ENCODE measurements at regions not wholly inside any gene's neighbourhood (a gene's known extent, or its start where the extent isn't known, plus 50 kb on each side); places are given as distances from the start of the nearest gene placed in this dataset.

DNA sequence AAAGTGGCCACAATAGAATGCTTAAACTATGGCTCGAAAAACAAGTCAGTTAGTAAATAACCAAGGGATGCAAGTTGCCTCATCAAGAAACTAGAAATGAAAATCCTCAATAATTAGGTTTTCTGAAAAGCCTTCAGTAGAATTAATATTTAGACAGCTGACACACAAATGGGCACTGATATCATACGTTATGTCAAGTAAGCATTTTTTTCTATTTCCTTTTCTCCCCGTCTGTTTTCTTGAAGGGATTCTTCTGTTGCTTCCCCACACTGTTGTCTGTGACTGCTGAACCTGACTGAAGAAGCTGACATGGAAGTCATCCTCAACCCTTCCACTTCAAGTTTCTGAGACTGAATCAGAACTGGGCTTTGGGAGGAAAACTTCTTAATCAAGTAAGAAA is 151.8 kb upstream of the CADM2 start:
- Mint-ChIP-seq H3K4me3 (no peak overlapping the region), H3K27ac (ENCODE audit: low read depth) (no peak overlapping the region), H3K4me1 (no peaks in the 10 kb centered on the region), H3K9me3 (peaks cover 10% of the 10 kb centered on the region), H3K36me3 (ENCODE audit: insufficient read depth) (no peaks in the 10 kb centered on the region), H3K27me3 (no peaks in the 10 kb centered on the region)
- no peak for ATAC-seq (replicated peaks; ENCODE audit: extremely low read depth, poor library complexity, severe bottlenecking)
- no peak for DNase-seq (ENCODE audit: low spot score in 2 of 2)

DNA sequence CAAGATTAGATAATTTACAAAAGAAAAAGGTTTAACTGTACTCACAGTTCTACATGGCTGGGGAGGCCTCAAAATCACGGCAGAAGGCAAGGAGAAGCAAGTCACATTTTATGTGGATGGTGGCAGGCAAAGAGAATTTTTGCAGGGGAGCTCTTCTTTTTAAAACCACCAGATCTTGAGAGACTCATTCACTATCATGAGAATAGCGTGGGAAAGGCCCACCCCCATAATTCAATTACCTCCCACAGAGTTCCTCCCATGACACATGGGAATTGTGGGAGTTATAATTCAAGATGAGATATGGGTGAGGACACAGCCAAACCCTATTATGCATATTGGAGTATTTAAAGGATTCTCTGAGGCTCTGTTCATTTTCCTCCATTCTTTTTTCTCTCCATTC is 138.7 kb upstream of the CADM2 start:
- Mint-ChIP-seq H3K4me3 (no peak overlapping the region), H3K27ac (ENCODE audit: low read depth) (no peak overlapping the region), H3K9me3 (peaks cover 6% of the 10 kb centered on the region), H3K4me1 (no peaks in the 10 kb centered on the region), H3K36me3 (ENCODE audit: insufficient read depth) (no peaks in the 10 kb centered on the region), H3K27me3 (no peaks in the 10 kb centered on the region)
- no peak for ATAC-seq (replicated peaks; ENCODE audit: extremely low read depth, poor library complexity, severe bottlenecking)
- no peak for DNase-seq (ENCODE audit: low spot score in 2 of 2)

DNA sequence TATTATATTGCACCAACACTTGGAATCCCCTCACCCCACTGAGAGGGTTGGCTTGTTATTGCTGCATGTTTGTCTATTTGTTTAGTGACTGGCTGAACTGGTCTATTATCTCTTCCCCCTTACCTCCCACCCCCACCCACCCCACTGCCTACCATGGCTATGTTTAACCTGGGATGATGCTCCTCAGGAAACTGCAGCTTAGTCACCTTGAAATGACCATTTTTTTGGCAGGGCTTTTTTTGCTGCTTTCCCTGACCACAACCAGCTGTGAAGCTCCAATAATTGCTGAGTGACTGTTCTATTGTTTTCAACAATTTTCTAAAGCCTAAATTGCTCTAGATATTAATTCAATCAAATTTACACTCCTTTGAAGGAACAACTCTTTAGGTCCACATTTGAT is 137.9 kb upstream of the CADM2 start:
- Mint-ChIP-seq H3K9me3 (peaks cover 6% of the 10 kb centered on the region), H3K4me3 (no peak overlapping the region), H3K27me3 (no peaks in the 10 kb centered on the region), H3K36me3 (ENCODE audit: insufficient read depth) (no peaks in the 10 kb centered on the region), H3K4me1 (no peaks in the 10 kb centered on the region), H3K27ac (ENCODE audit: low read depth) (no peak overlapping the region)
- ATAC-seq (replicated peaks; ENCODE audit: extremely low read depth, poor library complexity, severe bottlenecking), result no peak
- no peak for DNase-seq (ENCODE audit: low spot score in 2 of 2)

DNA sequence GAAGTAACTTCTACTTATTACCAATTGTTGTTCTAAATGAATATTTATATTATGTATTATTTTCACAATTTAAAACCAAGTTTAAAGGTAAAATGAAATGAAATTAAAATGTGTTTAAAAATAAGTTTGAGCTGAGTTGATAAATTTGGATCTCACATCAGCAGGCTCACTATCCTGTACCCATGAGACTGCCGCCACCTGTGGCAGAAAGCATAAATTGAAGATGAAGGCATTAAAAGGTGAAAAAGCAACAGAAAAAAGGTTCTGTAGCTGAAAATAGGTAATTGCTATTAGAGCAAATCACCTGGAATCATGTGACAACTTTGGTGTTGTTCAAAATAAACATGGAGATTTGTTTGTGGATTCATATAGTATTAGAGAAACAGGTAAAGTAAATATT is 133.0 kb upstream of the CADM2 start:
- Mint-ChIP-seq H3K4me3 (no peak overlapping the region), H3K36me3 (ENCODE audit: insufficient read depth) (no peaks in the 10 kb centered on the region), H3K9me3 (no peaks in the 10 kb centered on the region), H3K27ac (ENCODE audit: low read depth) (no peak overlapping the region), H3K27me3 (no peaks in the 10 kb centered on the region), H3K4me1 (no peaks in the 10 kb centered on the region)
- ATAC-seq (replicated peaks; ENCODE audit: extremely low read depth, poor library complexity, severe bottlenecking), result no peak
- no peak for DNase-seq (ENCODE audit: low spot score in 2 of 2)

DNA sequence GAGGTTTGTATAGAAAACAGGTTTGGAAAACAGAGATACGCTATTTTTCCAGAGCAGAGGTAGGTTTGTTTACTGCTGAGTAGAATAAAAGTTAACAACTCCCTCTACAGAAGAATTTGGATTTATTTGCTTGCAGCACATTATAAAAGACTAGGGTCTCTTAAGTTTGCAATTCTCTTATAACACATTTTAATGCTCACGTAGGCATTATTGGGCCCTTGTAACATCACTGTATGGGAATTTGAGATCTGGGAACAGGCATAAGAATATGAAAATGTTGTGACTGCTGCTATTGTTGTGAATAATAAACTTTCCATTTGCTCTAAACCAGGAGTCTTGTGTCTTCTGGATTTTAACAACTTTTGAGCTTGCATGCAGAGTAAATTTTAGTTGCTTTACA is 128.3 kb upstream of the CADM2 start:
- H3K27me3 Mint-ChIP-seq, result no peaks in the 10 kb centered on the region
- peaks cover 10% of the 10 kb centered on the region for H3K9me3 Mint-ChIP-seq
- H3K36me3 Mint-ChIP-seq (ENCODE audit: insufficient read depth), result no peaks in the 10 kb centered on the region
- H3K4me3 Mint-ChIP-seq, result no peak overlapping the region
- H3K4me1 Mint-ChIP-seq, result no peaks in the 10 kb centered on the region
- DNase-seq (ENCODE audit: low spot score in 2 of 2), result no peak
- ATAC-seq (replicated peaks; ENCODE audit: extremely low read depth, poor library complexity, severe bottlenecking), result no peak
- no peak overlapping the region for H3K27ac Mint-ChIP-seq (ENCODE audit: low read depth)

DNA sequence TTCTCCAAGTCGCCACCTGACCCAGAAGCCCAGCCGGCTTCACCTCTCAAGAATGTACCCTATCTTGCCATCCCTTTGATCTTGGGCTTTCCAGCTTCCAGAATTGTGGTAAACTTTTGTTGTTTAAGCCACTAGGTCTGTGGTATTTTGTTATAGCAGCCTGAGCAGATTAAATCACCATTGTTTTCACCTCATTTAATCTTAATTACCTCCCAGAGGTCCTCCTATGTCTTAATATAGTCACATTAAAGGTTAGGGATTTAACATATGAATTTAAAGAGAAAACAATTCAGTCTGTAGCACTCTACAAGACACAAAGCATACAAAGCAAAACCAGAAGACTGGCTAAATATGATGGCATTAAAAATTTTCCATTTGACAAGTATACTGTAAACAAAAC is 123.4 kb upstream of the CADM2 start:
- ATAC-seq (replicated peaks; ENCODE audit: extremely low read depth, poor library complexity, severe bottlenecking) (no peak), DNase-seq (ENCODE audit: low spot score in 2 of 2) (no peak)
- H3K27ac Mint-ChIP-seq (ENCODE audit: low read depth), result no peak overlapping the region
- no peaks in the 10 kb centered on the region for H3K36me3 Mint-ChIP-seq (ENCODE audit: insufficient read depth)
- no peak overlapping the region for H3K4me3 Mint-ChIP-seq
- no peaks in the 10 kb centered on the region for H3K4me1 Mint-ChIP-seq
- H3K9me3 Mint-ChIP-seq, result peaks cover 16% of the 10 kb centered on the region
- no peaks in the 10 kb centered on the region for H3K27me3 Mint-ChIP-seq

DNA sequence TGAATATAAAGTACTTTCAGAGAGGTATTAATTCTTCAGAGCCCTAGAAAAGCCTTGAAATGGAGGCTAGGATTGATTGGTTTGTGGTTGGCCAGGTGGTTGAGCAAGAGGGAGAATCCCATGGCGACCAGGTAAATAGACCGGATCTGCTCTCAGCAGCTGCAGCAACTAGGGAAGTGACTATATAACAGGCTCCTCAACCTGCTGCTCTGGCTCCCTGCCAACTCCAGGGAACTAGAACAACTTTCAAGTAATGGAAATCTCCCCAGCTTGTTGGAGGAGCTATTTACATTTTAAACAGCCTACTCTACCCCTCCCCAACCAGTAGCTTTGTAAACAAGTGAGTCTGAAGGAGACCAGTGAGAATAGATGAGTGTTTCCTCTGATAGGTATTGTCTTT is 121.8 kb upstream of the CADM2 start:
- no peak overlapping the region for H3K27ac Mint-ChIP-seq (ENCODE audit: low read depth)
- ATAC-seq (replicated peaks; ENCODE audit: extremely low read depth, poor library complexity, severe bottlenecking), result no peak
- H3K27me3 Mint-ChIP-seq, result no peaks in the 10 kb centered on the region

DNA sequence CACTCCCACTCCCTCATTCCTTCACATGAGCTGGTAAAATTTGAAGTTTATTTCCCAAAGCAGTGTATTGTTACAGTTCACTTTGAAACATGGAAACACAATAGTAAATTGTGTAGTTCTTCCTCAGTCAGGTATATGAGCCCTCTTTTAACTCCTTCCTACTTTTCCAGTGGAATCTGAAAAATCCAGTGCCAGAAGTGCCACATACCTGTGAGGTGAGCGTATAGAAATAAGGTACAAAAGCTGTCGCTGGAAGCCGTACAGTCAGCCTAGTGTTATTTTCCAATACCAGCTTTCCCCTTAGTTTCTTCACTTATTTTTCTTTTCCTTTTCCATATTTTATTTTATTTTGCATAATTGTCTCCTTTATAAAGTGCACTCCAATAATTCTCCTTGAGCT is 81.7 kb upstream of the CADM2 start:
- Mint-ChIP-seq H3K9me3 (peaks cover 50% of the 10 kb centered on the region), H3K36me3 (ENCODE audit: insufficient read depth) (no peaks in the 10 kb centered on the region), H3K4me3 (no peak overlapping the region), H3K4me1 (no peaks in the 10 kb centered on the region), H3K27me3 (no peaks in the 10 kb centered on the region), H3K27ac (ENCODE audit: low read depth) (no peak overlapping the region)
- ATAC-seq (replicated peaks; ENCODE audit: extremely low read depth, poor library complexity, severe bottlenecking) (no peak), DNase-seq (ENCODE audit: low spot score in 2 of 2) (no peak)

More for the DNA sequence above, 121.8 kb upstream of the CADM2 start:
- Mint-ChIP-seq H3K9me3 (peaks cover 16% of the 10 kb centered on the region), H3K36me3 (ENCODE audit: insufficient read depth) (no peaks in the 10 kb centered on the region), H3K4me3 (no peak overlapping the region), H3K4me1 (no peaks in the 10 kb centered on the region)
- DNase-seq (ENCODE audit: low spot score in 2 of 2), result no peak

DNA sequence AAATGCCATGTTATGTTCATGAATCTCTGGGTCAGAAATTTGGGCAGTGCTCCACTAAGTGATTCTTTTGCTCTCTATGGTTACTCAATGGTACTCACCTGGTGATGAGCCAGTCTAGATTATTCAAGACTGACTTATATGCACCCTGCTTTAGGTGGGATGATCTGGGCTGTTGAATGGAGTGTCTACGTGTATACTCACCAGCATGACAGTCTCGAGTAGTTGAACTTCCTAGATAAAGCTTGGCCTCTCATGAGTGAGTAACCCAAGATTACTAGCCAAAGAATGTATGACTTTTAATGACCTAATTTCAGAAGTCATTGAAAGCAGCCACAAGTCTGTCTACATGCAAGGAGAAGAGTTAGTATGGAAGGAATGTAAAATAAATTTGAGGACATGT is 77.5 kb upstream of the CADM2 start:
- no peak for ATAC-seq (replicated peaks; ENCODE audit: extremely low read depth, poor library complexity, severe bottlenecking)
- Mint-ChIP-seq H3K27ac (ENCODE audit: low read depth) (no peak overlapping the region), H3K27me3 (no peaks in the 10 kb centered on the region), H3K9me3 (peaks cover 43% of the 10 kb centered on the region), H3K4me1 (no peaks in the 10 kb centered on the region), H3K4me3 (no peak overlapping the region), H3K36me3 (ENCODE audit: insufficient read depth) (no peaks in the 10 kb centered on the region)
- DNase-seq (ENCODE audit: low spot score in 2 of 2), result no peak

DNA sequence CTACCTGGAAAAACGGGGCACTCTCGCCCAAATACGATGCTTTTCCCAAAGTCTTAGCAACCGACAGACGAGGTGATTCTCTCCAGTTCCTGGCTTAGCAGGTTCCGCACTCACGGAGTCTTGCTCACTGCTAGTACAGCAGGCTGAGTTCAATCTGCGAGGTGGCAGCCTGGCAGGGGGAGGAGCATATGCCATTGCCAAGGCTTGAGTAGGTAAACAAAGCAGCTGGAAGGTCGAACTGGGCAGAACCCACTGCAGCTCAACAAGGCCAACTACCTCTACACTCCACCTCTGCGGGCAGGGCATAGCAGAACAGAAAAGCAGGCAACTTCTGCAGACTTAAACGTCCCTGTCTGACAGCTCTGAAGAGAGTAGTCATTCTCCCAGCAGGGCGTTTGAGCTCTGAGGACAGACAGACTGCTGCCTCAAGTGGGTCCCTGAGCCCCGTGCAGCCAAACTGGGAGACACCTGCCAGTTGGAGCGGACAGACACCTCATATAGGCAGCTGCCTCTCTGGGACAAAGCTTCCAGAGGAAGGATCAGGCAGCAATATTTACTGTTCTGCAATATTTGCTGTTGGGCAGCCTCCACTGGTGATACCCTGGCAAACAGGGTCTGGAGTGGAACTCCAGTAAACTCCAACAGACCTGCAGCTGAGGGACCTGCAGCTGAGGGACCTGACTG is 73.4 kb upstream of the CADM2 start:
- Mint-ChIP-seq H3K27ac (ENCODE audit: low read depth) (no peak overlapping the region), H3K36me3 (ENCODE audit: insufficient read depth) (no peaks in the 10 kb centered on the region), H3K4me1 (no peaks in the 10 kb centered on the region), H3K9me3 (peaks cover 40% of the 10 kb centered on the region), H3K4me3 (no peak overlapping the region), H3K27me3 (no peaks in the 10 kb centered on the region)
- ATAC-seq (replicated peaks; ENCODE audit: extremely low read depth, poor library complexity, severe bottlenecking), result no peak
- DNase-seq (ENCODE audit: low spot score in 2 of 2), result no peak

DNA sequence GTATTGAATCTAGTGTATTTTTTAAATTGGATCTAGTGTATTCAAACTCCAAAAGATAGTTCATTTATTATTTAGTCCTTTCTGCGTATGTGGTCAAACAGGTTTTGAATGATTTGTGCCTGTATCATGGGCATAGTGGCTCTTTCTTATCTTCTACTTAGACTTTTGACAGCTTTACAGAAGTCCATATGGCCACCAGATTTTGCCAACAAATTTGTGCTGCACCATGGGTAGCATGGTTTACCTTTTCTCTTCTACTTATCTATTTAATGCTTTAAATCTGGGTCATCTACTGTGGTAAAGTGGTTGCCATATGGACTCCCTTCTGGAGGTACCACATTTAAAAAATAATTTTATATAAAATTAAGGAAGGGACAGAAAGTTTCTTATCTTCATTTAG is 66.9 kb upstream of the CADM2 start:
- Mint-ChIP-seq H3K4me1 (no peaks in the 10 kb centered on the region), H3K4me3 (no peak overlapping the region), H3K9me3 (peaks cover 45% of the 10 kb centered on the region), H3K36me3 (ENCODE audit: insufficient read depth) (no peaks in the 10 kb centered on the region), H3K27ac (ENCODE audit: low read depth) (no peak overlapping the region), H3K27me3 (no peaks in the 10 kb centered on the region)
- ATAC-seq (replicated peaks; ENCODE audit: extremely low read depth, poor library complexity, severe bottlenecking), result no peak
- DNase-seq (ENCODE audit: low spot score in 2 of 2), result no peak

DNA sequence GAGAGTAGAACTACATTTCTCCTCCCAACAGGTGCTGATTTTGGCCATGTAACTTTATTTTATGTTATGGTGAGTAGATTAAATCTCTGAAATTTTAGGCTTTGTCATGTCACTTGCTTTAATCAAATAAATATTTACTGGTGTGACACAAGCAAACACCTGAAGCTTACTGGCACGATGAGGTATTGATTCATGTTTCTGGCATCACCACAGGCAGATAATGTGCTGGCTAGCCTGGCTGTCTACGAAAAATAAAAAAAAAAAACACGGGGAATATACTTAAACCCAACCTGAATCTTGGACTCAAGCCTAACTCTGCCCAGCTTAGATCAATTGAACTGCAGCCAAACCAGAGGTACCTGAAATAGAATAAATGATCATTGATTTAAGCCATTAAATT is 65.6 kb upstream of the CADM2 start:
- no peak for ATAC-seq (replicated peaks; ENCODE audit: extremely low read depth, poor library complexity, severe bottlenecking)
- Mint-ChIP-seq H3K9me3 (peaks cover 44% of the 10 kb centered on the region), H3K36me3 (ENCODE audit: insufficient read depth) (no peaks in the 10 kb centered on the region)

DNA sequence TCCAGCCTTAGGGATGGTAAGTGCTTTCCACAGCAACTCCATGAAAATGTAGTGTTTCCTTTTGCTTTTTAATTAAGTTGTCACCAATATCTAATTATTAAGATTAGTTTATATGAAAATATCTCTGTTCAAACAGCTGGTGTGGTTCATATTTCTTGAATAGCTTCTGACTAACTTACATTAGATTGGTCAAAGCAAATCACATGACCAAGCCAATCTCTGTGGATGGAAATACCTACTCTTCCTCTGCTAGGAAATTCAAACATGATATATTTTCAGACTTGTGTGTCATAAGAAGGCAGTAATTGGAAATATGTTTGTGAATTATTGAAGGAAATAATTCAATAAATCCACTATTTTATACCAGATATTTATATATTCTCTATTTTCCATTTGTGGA is 54.6 kb upstream of the CADM2 start:
- Mint-ChIP-seq H3K4me3 (no peak overlapping the region), H3K27ac (ENCODE audit: low read depth) (no peak overlapping the region), H3K9me3 (peaks cover 14% of the 10 kb centered on the region), H3K27me3 (no peaks in the 10 kb centered on the region), H3K36me3 (ENCODE audit: insufficient read depth) (no peaks in the 10 kb centered on the region), H3K4me1 (no peaks in the 10 kb centered on the region)
- ATAC-seq (replicated peaks; ENCODE audit: extremely low read depth, poor library complexity, severe bottlenecking) (no peak), DNase-seq (ENCODE audit: low spot score in 2 of 2) (no peak)

More for the DNA sequence above, 65.6 kb upstream of the CADM2 start:
- DNase-seq (ENCODE audit: low spot score in 2 of 2), result no peak
- Mint-ChIP-seq H3K27ac (ENCODE audit: low read depth) (no peak overlapping the region), H3K27me3 (no peaks in the 10 kb centered on the region), H3K4me1 (no peaks in the 10 kb centered on the region), H3K4me3 (no peak overlapping the region)

All from central memory CD8-positive, alpha-beta T cell (primary cell).